GM23248 (cell line): ENCODE measurements at regions not wholly inside any gene's neighbourhood (a gene's known extent, or its start where the extent isn't known, plus 50 kb on each side); places are given as distances from the start of the nearest gene placed in this dataset.

Experiments
- DNase-seq: peaks from one replicate; pipeline ENCODE4 v3.0.0-alpha.2; 2015
- H2AFZ ChIP-seq: fragments of 200-600 bp; sonication (generic); 2 replicates; pipeline ENCODE4 v1.6.1; 2016; ENCODE audit warnings: antibody characterized with exemption
- H3F3A ChIP-seq: fragments of 200-600 bp; sonication (generic); 2 replicates; pipeline ENCODE4 v1.6.1; 2016; ENCODE audit warnings: mild to moderate bottlenecking, antibody characterized with exemption, mixed run types; ENCODE audit not compliant: insufficient read depth
- H3K27ac ChIP-seq: fragments of 200-600 bp; sonication (generic); 2 replicates; pipeline ENCODE4 v1.5.1; 2016; ENCODE audit warnings: mild to moderate bottlenecking
- H3K27me3 ChIP-seq: fragments of 200-600 bp; sonication (generic); replicated peaks from 2 replicates; pipeline ENCODE4 v1.6.1; 2016; ENCODE audit warnings: mild to moderate bottlenecking; ENCODE audit not compliant: insufficient read depth
- H3K36me3 ChIP-seq: fragments of 200-600 bp; sonication (generic); 2 replicates; pipeline ENCODE4 v1.6.1; 2016; ENCODE audit warnings: low read depth, mild to moderate bottlenecking
- H3K4me1 ChIP-seq: fragments of 200-600 bp; sonication (generic); 2 replicates; pipeline ENCODE4 v1.6.1; 2016; ENCODE audit warnings: mild to moderate bottlenecking; ENCODE audit not compliant: insufficient read depth
- H3K4me2 ChIP-seq: fragments of 200-600 bp; sonication (generic); one replicate; pipeline ENCODE4 v1.6.1; 2016; ENCODE audit warnings: mild to moderate bottlenecking; ENCODE audit not compliant: unreplicated experiment
- H3K4me3 ChIP-seq: fragments of 200-600 bp; sonication (generic); 2 replicates; pipeline ENCODE4 v1.5.1; 2016; ENCODE audit warnings: mild to moderate bottlenecking
- H3K79me2 ChIP-seq: fragments of 200-600 bp; sonication (generic); 2 replicates; pipeline ENCODE4 v1.6.1; 2016; ENCODE audit warnings: mild to moderate bottlenecking; ENCODE audit not compliant: insufficient read depth
- H3K9ac ChIP-seq: fragments of 200-600 bp; sonication (generic); 2 replicates; pipeline ENCODE4 v1.6.1; 2016; ENCODE audit warnings: mild to moderate bottlenecking
- H3K9me2 ChIP-seq: fragments of 200-600 bp; sonication (generic); 2 replicates; pipeline ENCODE4 v1.6.1; 2016; ENCODE audit warnings: mixed run types, mild to moderate bottlenecking, moderate library complexity; ENCODE audit not compliant: insufficient read depth
- H3K9me3 ChIP-seq: fragments of 200-600 bp; sonication (generic); one replicate; pipeline ENCODE4 v1.6.1; 2017; ENCODE audit warnings: low read depth
- H4K20me1 ChIP-seq: fragments of 200-600 bp; sonication (generic); 2 replicates; pipeline ENCODE4 v1.6.0; 2016; ENCODE audit not compliant: insufficient read depth
- EZH2 ChIP-seq: fragments of 200-600 bp; sonication (generic); IDR thresholded peaks from 2 replicates; pipeline ENCODE4 v1.6.1; 2018; ENCODE audit warnings: antibody characterized with exemption, mild to moderate bottlenecking; ENCODE audit not compliant: insufficient read depth, poor library complexity, severe bottlenecking
- EZH2phosphoT487 ChIP-seq: fragments of 200-600 bp; sonication (generic); IDR thresholded peaks from 2 replicates; pipeline ENCODE4 v1.6.1; 2018; ENCODE audit warnings: antibody characterized with exemption, moderate library complexity, mild to moderate bottlenecking, low read depth; ENCODE audit not compliant: insufficient read depth
- WGBS, 2 experiments: methylation state at CpG; one replicate each; pipeline ENCODE4 v1.1.6; 2015 to 2017; ENCODE audit warnings: low lambda C conversion rate in 2 of 2, low coverage in 1 of 2; ENCODE audit errors: missing lambda C conversion rate in 2 of 2; 5-methylcytosine and 5-hydroxymethylcytosine counted together
- in situ Hi-C: fragments of 300-500 bp; cut with MboI; formaldehyde crosslinking; loops from 2 replicates; pipeline ENCODE4 v1.15.0; 2020

DNA sequence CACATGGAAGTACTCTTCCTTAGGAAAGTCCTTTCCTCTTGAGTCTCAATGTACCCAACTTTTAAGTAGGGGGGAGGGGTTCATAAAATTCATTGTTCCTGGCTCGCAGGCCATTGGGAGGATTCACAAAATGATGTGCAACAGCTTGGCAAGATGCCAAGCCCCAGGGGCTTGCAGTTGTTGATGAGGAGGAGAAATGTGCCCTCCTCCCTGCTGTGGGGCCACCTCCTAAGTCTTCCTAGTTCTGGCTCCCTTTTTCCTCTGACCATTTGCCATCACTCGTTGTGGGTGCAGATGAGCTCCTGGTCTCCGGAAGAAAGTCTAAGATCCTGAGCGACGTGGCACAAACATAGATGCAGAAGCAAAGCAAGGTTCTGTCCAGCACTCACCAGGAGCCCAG, 435.4 kb downstream of the EIPR1 start:
- H3K4me3 ChIP-seq, result no peak overlapping the region
- no peak overlapping the region for H3K9ac ChIP-seq
- H3K79me2 ChIP-seq, result no peaks in the 10 kb centered on the region
- no peak overlapping the region for H2AFZ ChIP-seq
- no peak for TF ChIP-seq EZH2phosphoT487
- TF ChIP-seq EZH2, result no peak
- no peaks in the 10 kb centered on the region for H4K20me1 ChIP-seq
- H3K9me2 ChIP-seq, result no peaks in the 10 kb centered on the region
- 36 to 39% methylated on average over 5 of the region's 5 CpGs for WGBS, 2 experiments
- H3K9me3 ChIP-seq, result no peaks in the 10 kb centered on the region
- H3F3A ChIP-seq, result no peaks in the 10 kb centered on the region
- H3K27me3 ChIP-seq, result no peaks in the 10 kb centered on the region
- no peak overlapping the region for H3K27ac ChIP-seq
- no peak for DNase-seq
- no peaks in the 10 kb centered on the region for H3K4me1 ChIP-seq
- in situ Hi-C loops, result no loop called here
- no peaks in the 10 kb centered on the region for H3K36me3 ChIP-seq
- no peak overlapping the region for H3K4me2 ChIP-seq

DNA sequence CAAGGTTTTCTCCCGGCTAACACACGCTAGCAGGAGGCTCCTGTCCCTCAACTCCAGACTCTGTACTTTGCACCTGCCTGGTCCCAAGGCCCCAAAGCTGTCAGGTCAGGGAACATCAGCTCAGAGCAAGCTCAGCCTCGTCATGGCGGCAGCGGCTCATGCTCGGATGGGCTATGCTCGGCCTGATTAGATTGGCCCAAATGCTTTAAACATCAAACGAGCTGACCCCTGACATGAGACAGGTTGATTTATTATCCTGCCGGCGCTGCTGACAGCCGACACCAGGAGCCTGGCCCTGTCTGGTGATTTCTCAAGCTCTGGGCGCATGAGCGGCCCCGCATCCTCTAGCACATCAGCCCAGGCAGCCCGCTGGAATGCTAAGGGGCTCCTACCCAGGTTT, 436.4 kb downstream of the EIPR1 start:
- Histone ChIP-seq H3K4me3 (no peak overlapping the region), H3K79me2 (no peaks in the 10 kb centered on the region), H3K9ac (no peak overlapping the region), H3K36me3 (no peaks in the 10 kb centered on the region), H3K9me2 (no peaks in the 10 kb centered on the region), H3K4me2 (no peak overlapping the region), H4K20me1 (no peaks in the 10 kb centered on the region), H3K4me1 (no peaks in the 10 kb centered on the region), H3K9me3 (no peaks in the 10 kb centered on the region), H3F3A (no peaks in the 10 kb centered on the region), H3K27ac (no peak overlapping the region), H2AFZ (no peak overlapping the region), H3K27me3 (no peaks in the 10 kb centered on the region)
- no peak for TF ChIP-seq EZH2phosphoT487
- no peak for TF ChIP-seq EZH2
- DNase-seq, result no peak
- 6% methylated on average over 15 of the region's 15 CpGs for WGBS, 2 experiments
- in situ Hi-C loops, result no loop called here

DNA sequence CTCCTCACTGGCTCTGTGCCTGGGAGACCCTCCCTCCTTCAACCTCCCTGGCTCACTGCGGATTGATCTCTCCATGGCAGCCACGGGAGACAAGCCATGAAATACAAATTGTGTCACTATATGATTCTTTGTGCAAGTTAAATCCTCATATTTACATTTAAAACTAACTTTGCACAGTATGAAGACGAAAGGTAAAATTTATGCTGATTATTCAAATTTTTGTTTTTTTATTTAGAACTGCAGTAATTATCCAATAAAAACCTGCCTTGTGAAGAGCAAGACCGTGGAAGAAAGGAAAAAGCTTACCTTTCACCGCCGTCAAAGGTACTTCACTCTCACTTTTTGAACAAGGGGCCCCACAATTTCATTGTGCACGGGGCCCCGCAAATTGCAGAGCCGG, 436.9 kb downstream of the EIPR1 start:
- Histone ChIP-seq H3K9ac (no peak overlapping the region), H3F3A (no peaks in the 10 kb centered on the region), H3K9me2 (no peaks in the 10 kb centered on the region), H3K4me2 (no peak overlapping the region), H3K9me3 (no peaks in the 10 kb centered on the region), H4K20me1 (no peaks in the 10 kb centered on the region), H3K36me3 (no peaks in the 10 kb centered on the region), H3K4me1 (no peaks in the 10 kb centered on the region), H3K79me2 (no peaks in the 10 kb centered on the region), H3K27me3 (no peaks in the 10 kb centered on the region), H3K4me3 (no peak overlapping the region), H2AFZ (no peak overlapping the region), H3K27ac (no peak overlapping the region)
- TF ChIP-seq EZH2, result no peak
- TF ChIP-seq EZH2phosphoT487, result no peak
- in situ Hi-C loops, result no loop called here
- WGBS, 2 experiments, result 10 to 16% methylated on average over 9 of the region's 9 CpGs
- DNase-seq, result no peak

DNA sequence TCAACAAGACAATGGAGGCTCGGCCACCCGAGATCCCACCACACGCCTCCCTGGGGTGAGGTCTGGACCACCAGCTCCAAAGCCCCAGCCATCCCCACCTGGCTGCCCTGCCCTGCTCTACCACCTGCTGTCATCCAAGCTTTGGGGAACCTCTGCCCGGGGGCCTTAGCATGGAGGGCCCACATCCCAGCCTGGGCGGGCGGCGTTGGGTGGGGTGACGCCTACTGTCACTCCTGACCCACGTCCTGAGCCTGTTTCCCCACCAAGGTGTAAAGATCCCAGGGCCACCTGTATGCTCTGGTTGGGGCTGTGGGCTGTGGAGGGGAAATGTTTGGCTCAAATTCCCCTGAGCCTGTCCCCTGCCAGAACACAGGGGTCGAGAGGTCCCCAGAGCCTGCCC, 437.6 kb downstream of the EIPR1 start:
- no peaks in the 10 kb centered on the region for H3K36me3 ChIP-seq
- no peak overlapping the region for H3K4me2 ChIP-seq
- H3K9me3 ChIP-seq, result no peaks in the 10 kb centered on the region
- no peak for DNase-seq
- H3K4me3 ChIP-seq, result no peak overlapping the region
- no peak overlapping the region for H3K27ac ChIP-seq
- H4K20me1 ChIP-seq, result no peaks in the 10 kb centered on the region
- H3K79me2 ChIP-seq, result no peaks in the 10 kb centered on the region
- H3K9ac ChIP-seq, result no peak overlapping the region
- H3K27me3 ChIP-seq, result no peaks in the 10 kb centered on the region
- WGBS, 2 experiments, result 53 to 57% methylated on average over 10 of the region's 10 CpGs
- no peaks in the 10 kb centered on the region for H3K9me2 ChIP-seq
- H3F3A ChIP-seq, result no peaks in the 10 kb centered on the region
- TF ChIP-seq EZH2 (no peak), EZH2phosphoT487 (no peak)
- H3K4me1 ChIP-seq, result no peaks in the 10 kb centered on the region
- no peak overlapping the region for H2AFZ ChIP-seq
- in situ Hi-C loops, result no loop called here

DNA sequence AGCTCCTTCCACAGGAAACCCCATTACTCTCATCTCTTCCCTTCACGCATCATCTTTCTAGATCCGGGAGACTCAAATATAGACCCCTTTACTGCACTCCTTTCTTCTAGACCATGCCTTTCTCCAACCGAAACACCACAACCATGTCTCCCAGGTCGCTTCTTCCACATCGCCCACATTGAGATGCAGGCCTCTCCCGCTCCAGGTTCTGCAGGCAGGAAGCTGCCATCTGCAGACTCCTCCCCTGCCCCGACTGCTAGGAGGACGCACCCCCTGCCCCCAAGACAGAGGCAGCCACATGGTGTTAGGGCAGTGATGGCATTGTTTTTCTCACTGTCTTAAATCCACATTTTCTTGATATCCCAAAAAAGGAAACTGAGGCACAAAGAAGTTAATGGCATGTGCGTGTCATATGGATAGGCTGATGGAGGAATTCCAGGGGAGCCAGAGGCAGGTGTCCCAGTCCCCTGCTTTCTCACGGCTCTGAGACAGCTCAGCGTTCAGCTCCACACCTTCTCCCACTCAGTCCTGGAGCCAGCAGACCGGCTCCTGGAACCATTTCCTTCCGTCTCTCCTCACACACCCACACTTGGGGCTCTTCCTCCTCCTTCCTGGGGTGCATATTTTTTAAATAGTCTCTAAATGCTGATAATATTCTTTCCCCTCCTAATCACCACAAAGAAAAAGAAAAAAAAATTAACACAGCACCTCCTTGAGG, 438.4 kb downstream of the EIPR1 start:
- 41 to 52% methylated on average over 12 of the region's 13 CpGs for WGBS, 2 experiments
- no peaks in the 10 kb centered on the region for H3K36me3 ChIP-seq
- no peaks in the 10 kb centered on the region for H3F3A ChIP-seq
- no peaks in the 10 kb centered on the region for H3K4me1 ChIP-seq
- no peaks in the 10 kb centered on the region for H4K20me1 ChIP-seq
- H3K4me3 ChIP-seq, result no peak overlapping the region
- no peak overlapping the region for H2AFZ ChIP-seq
- DNase-seq, result no peak
- H3K27me3 ChIP-seq, result no peaks in the 10 kb centered on the region
- H3K4me2 ChIP-seq, result no peak overlapping the region
- H3K9me3 ChIP-seq, result no peaks in the 10 kb centered on the region
- TF ChIP-seq EZH2phosphoT487 (no peak), EZH2 (no peak)
- in situ Hi-C loops, result no loop called here
- H3K9me2 ChIP-seq, result no peaks in the 10 kb centered on the region
- no peak overlapping the region for H3K9ac ChIP-seq
- H3K79me2 ChIP-seq, result no peaks in the 10 kb centered on the region
- H3K27ac ChIP-seq, result no peak overlapping the region
